CD14-positive monocyte (primary cell): ENCODE measurements at regions not wholly inside any gene's neighbourhood (a gene's known extent, or its start where the extent isn't known, plus 50 kb on each side); places are given as distances from the start of the nearest gene placed in this dataset.

ENCODE experiments used
- DNase-seq, 3 donors: peaks; one replicate each; pipeline ENCODE4 v3.0.0-alpha.2; 2011 to 2022
- H2AFZ ChIP-seq: 2 replicates; pipeline ENCODE4 v1.6.0; 2012; ENCODE audit warnings: mild to moderate bottlenecking, low read depth, low read length, inconsistent platforms; ENCODE audit not compliant: insufficient read depth, poor library complexity, severe bottlenecking
- H3K27ac ChIP-seq, 2 donors: 1 replicate in 1 of 2; 2 replicates in 1 of 2; pipeline ENCODE4 v1.5.1; 2012 to 2013; ENCODE audit warnings: low read length in 2 of 2, control low read depth in 1 of 2, inconsistent platforms in 1 of 2, low read depth in 1 of 2, mild to moderate bottlenecking in 1 of 2
- H3K27me3 ChIP-seq, 2 donors: one replicate each; pipeline versions ENCODE4 v1.6.0 to v1.6.1; 2011 to 2013; ENCODE audit warnings: low read length in 2 of 2; ENCODE audit not compliant: control insufficient read depth in 2 of 2, insufficient read depth in 2 of 2
- H3K36me3 ChIP-seq, 2 donors: replicated peaks in 1 of 2; 1 replicate in 1 of 2; 2 replicates in 1 of 2; pipeline versions ENCODE4 v1.5.1 to v1.6.1; 2012 to 2013; ENCODE audit warnings: low read length in 2 of 2, control low read depth in 1 of 2, inconsistent platforms in 1 of 2, mild to moderate bottlenecking in 1 of 2; ENCODE audit not compliant: insufficient read depth in 2 of 2, control insufficient read depth in 1 of 2
- H3K4me1 ChIP-seq, 2 donors: 1 replicate in 1 of 2; 2 replicates in 1 of 2; pipeline versions ENCODE4 v1.5.1 to v1.6.1; 2012 to 2013; ENCODE audit warnings: low read length in 2 of 2, control low read depth in 1 of 2, inconsistent platforms in 1 of 2, mild to moderate bottlenecking in 1 of 2, moderate library complexity in 1 of 2; ENCODE audit not compliant: insufficient read depth in 2 of 2, control insufficient read depth in 1 of 2
- H3K4me2 ChIP-seq: replicated peaks from 2 replicates; pipeline ENCODE3; 2012; ENCODE audit warnings: low read length, moderate library complexity, mild to moderate bottlenecking; ENCODE audit not compliant: poor library complexity, severe bottlenecking; ENCODE audit errors: extremely low read depth
- H3K4me3 ChIP-seq, 3 experiments: fragments of 200-600 bp in 1 of 3; sonication (generic) in 1 of 3; replicated peaks in 1 of 3; 1 replicate in 2 of 3; 2 replicates in 1 of 3; pipeline ENCODE4 v1.5.1; 2011 to 2013; ENCODE audit warnings: low read length in 3 of 3, mild to moderate bottlenecking in 3 of 3, control low read depth in 2 of 3, low read depth in 2 of 3, inconsistent platforms in 1 of 3, moderate library complexity in 1 of 3
- H3K79me2 ChIP-seq: 2 replicates; pipeline ENCODE4 v1.6.0; 2012; ENCODE audit warnings: mild to moderate bottlenecking, control low read depth, inconsistent platforms, low read length, moderate library complexity; ENCODE audit not compliant: insufficient read depth
- H3K9ac ChIP-seq: 2 replicates; pipeline ENCODE4 v1.6.0; 2017; ENCODE audit warnings: low read length, mild to moderate bottlenecking; ENCODE audit not compliant: insufficient read depth, poor library complexity, severe bottlenecking
- H3K9me3 ChIP-seq, 2 donors: replicated peaks in 1 of 2; 1 replicate in 1 of 2; 2 replicates in 1 of 2; pipeline versions ENCODE4 v1.5.1 to v1.6.1; 2012 to 2013; ENCODE audit warnings: low read length in 2 of 2, control low read depth in 1 of 2; ENCODE audit not compliant: control insufficient read depth in 1 of 2, insufficient read depth in 1 of 2
- H4K20me1 ChIP-seq: 2 replicates; pipeline ENCODE4 v1.6.0; 2012; ENCODE audit warnings: mild to moderate bottlenecking, low read length, control low read depth, moderate library complexity; ENCODE audit not compliant: insufficient read depth
- H3K27ac Mint-ChIP-seq, 7 donors: one replicate each; pipeline ENCODE4 v1.8.0; 2020; ENCODE audit warnings: mild to moderate bottlenecking in 7 of 7, mixed read lengths in 7 of 7, moderate library complexity in 6 of 7, inconsistent platforms in 2 of 7
- H3K27me3 Mint-ChIP-seq, 3 donors: one replicate each; pipeline ENCODE4 v1.8.0; 2021 to 2022; ENCODE audit warnings: low read depth in 3 of 3, mild to moderate bottlenecking in 3 of 3, mixed read lengths in 3 of 3, moderate library complexity in 3 of 3, inconsistent platforms in 1 of 3
- H3K36me3 Mint-ChIP-seq, 2 donors: one replicate each; pipeline ENCODE4 v1.8.0; 2020; ENCODE audit warnings: mixed read lengths in 2 of 2, inconsistent platforms in 1 of 2, mild to moderate bottlenecking in 1 of 2
- H3K4me1 Mint-ChIP-seq: one replicate; pipeline ENCODE4 v1.8.0; 2020; ENCODE audit warnings: mild to moderate bottlenecking, mixed read lengths
- H3K4me3 Mint-ChIP-seq, 2 donors: one replicate each; pipeline ENCODE4 v1.8.0; 2020; ENCODE audit warnings: mild to moderate bottlenecking in 2 of 2, mixed read lengths in 2 of 2, moderate library complexity in 1 of 2
- H3K9me3 Mint-ChIP-seq, 7 donors: one replicate each; pipeline ENCODE4 v1.8.0; 2020 to 2022; ENCODE audit warnings: mixed read lengths in 7 of 7, mild to moderate bottlenecking in 6 of 7, moderate library complexity in 6 of 7, inconsistent platforms in 2 of 7
- CTCF ChIP-seq: fragments of 200-600 bp; IDR thresholded peaks from one replicate; pipeline ENCODE4 v1.8.0; 2022; ENCODE audit warnings: antibody characterized with exemption, mild to moderate bottlenecking
- WGBS: methylation state at CpG from one replicate; pipeline ENCODE4 v1.1.5; 2013; ENCODE audit warnings: missing lambda C conversion rate; ENCODE audit not compliant: insufficient coverage; 5-methylcytosine and 5-hydroxymethylcytosine counted together
- intact Hi-C, 2 donors: fragments of 100-400 bp; cut with micrococcal nuclease; formaldehyde crosslinking; loops; one replicate each; pipeline versions ENCODE4 v1.15.0 to v1.15.1; 2023

- intact Hi-C loops = no loop called here
- Histone ChIP-seq H4K20me1 (no peaks in the 10 kb centered on the region), H3K79me2 (no peaks in the 10 kb centered on the region), H3K27ac (no peak overlapping the region), H3K4me1 (no peaks in the 10 kb centered on the region), H2AFZ (no peak overlapping the region), H3K9ac (no peak overlapping the region), H3K4me2 (no peak overlapping the region), H3K36me3 (no peaks in the 10 kb centered on the region), H3K9me3 (no peaks in the 10 kb centered on the region), H3K27me3 (no peaks in the 10 kb centered on the region), H3K4me3 (no peak overlapping the region)
- H3K9me3 Mint-ChIP-seq = peaks cover 3 to 10% (median 6%) of the 10 kb centered on the region in 7 donors
- H3K27me3 Mint-ChIP-seq = peaks cover 0 to 6% (median 0%) of the 10 kb centered on the region in 3 donors
- H3K4me1 Mint-ChIP-seq = no peaks in the 10 kb centered on the region
- no peaks in the 10 kb centered on the region for H3K36me3 Mint-ChIP-seq
- DNase-seq = no peak
- no peak overlapping the region for H3K4me3 Mint-ChIP-seq
- H3K27ac Mint-ChIP-seq = no peak overlapping the region
- no peak for TF ChIP-seq CTCF
Observed at GRCh38 chr5:108606185-108606584, 141.5 kb upstream of the FER start.

- Histone ChIP-seq H3K27ac (no peak overlapping the region), H4K20me1 (no peaks in the 10 kb centered on the region), H3K27me3 (no peaks in the 10 kb centered on the region), H3K9ac (no peak overlapping the region), H3K79me2 (no peaks in the 10 kb centered on the region), H3K9me3 (peaks cover 0 to 3% of the 10 kb centered on the region in 2 donors), H3K4me3 (no peak overlapping the region), H2AFZ (no peak overlapping the region), H3K36me3 (no peaks in the 10 kb centered on the region), H3K4me2 (no peak overlapping the region), H3K4me1 (no peaks in the 10 kb centered on the region)
- Mint-ChIP-seq H3K9me3 (peaks cover 0 to 7% (median 5%) of the 10 kb centered on the region in 7 donors), H3K36me3 (no peaks in the 10 kb centered on the region), H3K27ac (no peak overlapping the region), H3K4me1 (no peaks in the 10 kb centered on the region), H3K4me3 (no peak overlapping the region), H3K27me3 (no peaks in the 10 kb centered on the region)
- no peak for TF ChIP-seq CTCF
- no CpG with 5 or more reads among the region's 1 CpG for WGBS
- intact Hi-C loops = no loop called here
- DNase-seq = no peak
Observed at GRCh38 chr5:108602830-108603229, 144.9 kb upstream of the FER start.
